Mucosa of descending colon (tissue), 3 donors: ENCODE measurements at regions not wholly inside any gene's neighbourhood (a gene's known extent, or its start where the extent isn't known, plus 50 kb on each side); places are given as distances from the start of the nearest gene placed in this dataset.

Source experiments
- ATAC-seq: fragments of 200-7000 bp; cut with Tn5 transposase; one replicate; pipeline ENCODE4 v1.9.1; 2020; ENCODE audit warnings: mild to moderate bottlenecking, moderate library complexity
- DNase-seq, 3 donors: peaks; one replicate each; pipeline ENCODE4 v3.0.0-alpha.2; 2020
- H3K36me3 ChIP-seq: fragments of 200-600 bp; one replicate; pipeline ENCODE4 v1.8.0; 2021; ENCODE audit warnings: low read depth, mild to moderate bottlenecking
- H3K4me1 ChIP-seq: fragments of 200-600 bp; one replicate; pipeline ENCODE4 v1.8.0; 2021; ENCODE audit warnings: low read depth, mild to moderate bottlenecking
- H3K4me3 ChIP-seq: fragments of 200-600 bp; one replicate; pipeline ENCODE4 v1.8.0; 2021; ENCODE audit warnings: mild to moderate bottlenecking
- H3K9me3 ChIP-seq: fragments of 200-600 bp; one replicate; pipeline ENCODE4 v1.8.0; 2021; ENCODE audit warnings: mild to moderate bottlenecking
- CTCF ChIP-seq: fragments of 200-600 bp; IDR thresholded peaks from one replicate; pipeline ENCODE4 v1.8.0; 2022; ENCODE audit warnings: antibody characterized with exemption, mild to moderate bottlenecking
- intact Hi-C, 2 donors: fragments of 100-400 bp; cut with DNase I in 1 of 2; cut with micrococcal nuclease in 1 of 2; formaldehyde crosslinking; loops; one replicate each; pipeline versions ENCODE4 v1.11.0 to v1.11.1; 2022; cut with DNase I, micrococcal nuclease
- donor health status: DM: no; HTN: no; CAD: no; lungs with moderate emphysema.
- donor health status: DM: no; HTN: no; CAD: no.
- donor health status: DM: no; HTN: yes; CAD: no.

GRCh38 chr5:31023105-31023504 is 170.4 kb upstream of the CDH6 start:
- H3K4me3 ChIP-seq = no peak overlapping the region
- H3K4me1 ChIP-seq = peaks cover 2% of the 10 kb centered on the region
- ATAC-seq (no peak), DNase-seq (no peak)
- H3K9me3 ChIP-seq = no peaks in the 10 kb centered on the region
- intact Hi-C loops = no loop called here
- no peak for TF ChIP-seq CTCF
- no peaks in the 10 kb centered on the region for H3K36me3 ChIP-seq

- H3K4me3 ChIP-seq = no peak overlapping the region
- H3K9me3 ChIP-seq = no peaks in the 10 kb centered on the region
- DNase-seq (no peak), ATAC-seq (no peak)
- intact Hi-C loops = no loop called here
- TF ChIP-seq CTCF = no peak
- no peaks in the 10 kb centered on the region for H3K36me3 ChIP-seq
- no peaks in the 10 kb centered on the region for H3K4me1 ChIP-seq
Measured at GRCh38 chr5:31021181-31021624, 172.3 kb upstream of the CDH6 start.

DNA sequence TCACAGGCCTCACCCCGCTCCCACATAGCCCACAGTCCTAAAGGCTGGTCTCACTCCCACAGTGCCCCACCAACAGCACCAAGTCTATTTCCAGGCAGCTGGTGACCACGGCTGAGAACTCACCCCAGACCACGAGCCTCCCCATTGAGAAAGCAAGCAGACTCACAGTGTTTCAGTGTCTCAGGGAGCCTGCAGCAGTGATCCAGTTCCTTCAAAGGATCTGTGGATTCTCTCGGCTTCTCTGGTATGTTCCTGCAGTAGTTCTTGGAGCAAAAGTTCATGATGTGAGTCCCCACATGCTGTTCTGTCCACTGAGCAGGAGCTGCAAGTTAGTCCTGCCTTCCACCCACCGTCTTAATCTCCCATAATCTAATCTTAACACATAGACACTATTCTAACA is 185.3 kb upstream of the CDH6 start:
- no peak for ATAC-seq
- no peaks in the 10 kb centered on the region for H3K36me3 ChIP-seq
- no peak overlapping the region for H3K4me3 ChIP-seq
- no peak for TF ChIP-seq CTCF
- no peak for DNase-seq
- intact Hi-C loops = no loop called here
- no peaks in the 10 kb centered on the region for H3K9me3 ChIP-seq
- H3K4me1 ChIP-seq = no peaks in the 10 kb centered on the region

- intact Hi-C loops = no loop called here
- no peak overlapping the region for H3K4me3 ChIP-seq
- no peaks in the 10 kb centered on the region for H3K36me3 ChIP-seq
- no peaks in the 10 kb centered on the region for H3K4me1 ChIP-seq
- ATAC-seq (no peak), DNase-seq (no peak)
- no peaks in the 10 kb centered on the region for H3K9me3 ChIP-seq
- TF ChIP-seq CTCF = no peak
Measured at GRCh38 chr5:31007672-31008071, 185.8 kb upstream of the CDH6 start.

DNA sequence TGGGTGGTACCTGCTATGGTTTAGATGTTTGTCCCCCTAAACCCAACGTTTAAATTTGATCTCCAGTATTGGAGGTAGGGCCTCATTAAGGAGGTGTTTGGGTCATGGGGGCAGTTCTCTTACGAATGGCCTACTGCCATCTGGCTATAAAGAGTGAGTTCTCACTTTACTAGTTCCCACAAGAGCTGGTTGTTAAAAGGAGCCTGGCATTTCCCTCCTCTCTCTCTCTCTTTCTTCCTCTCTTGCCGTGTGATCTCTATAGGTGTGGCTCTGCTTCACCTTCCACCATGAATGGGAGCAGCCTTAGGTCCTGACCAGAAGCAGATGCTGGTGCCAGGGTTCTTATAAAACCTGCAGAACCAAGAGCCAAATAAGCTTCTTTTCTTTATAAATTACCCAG is 193.2 kb upstream of the CDH6 start:
- no peak for TF ChIP-seq CTCF
- Histone ChIP-seq H3K9me3 (no peaks in the 10 kb centered on the region), H3K36me3 (no peaks in the 10 kb centered on the region), H3K4me1 (no peaks in the 10 kb centered on the region), H3K4me3 (no peak overlapping the region)
- no peak for DNase-seq
- intact Hi-C loops = no loop called here
- no peak for ATAC-seq

DNA sequence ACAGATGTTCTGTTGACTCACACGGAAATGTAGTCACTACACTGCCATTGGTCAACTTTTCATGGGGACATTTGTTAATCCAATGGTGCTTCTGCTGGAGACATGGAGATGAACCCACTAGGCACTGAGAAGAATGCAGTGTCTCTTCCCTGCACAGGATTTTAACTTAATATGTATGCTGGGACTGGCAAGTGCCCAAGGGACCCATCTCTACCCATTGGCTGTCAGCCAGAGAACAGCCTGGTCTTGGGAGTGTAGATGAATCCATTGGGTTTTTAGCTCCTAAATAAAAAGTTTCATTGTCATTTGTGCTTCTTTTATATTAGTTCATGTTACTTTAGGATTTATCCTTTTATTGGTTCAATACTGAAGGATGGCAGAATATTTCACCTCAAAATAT is 195.8 kb upstream of the CDH6 start:
- TF ChIP-seq CTCF = no peak
- no peaks in the 10 kb centered on the region for H3K9me3 ChIP-seq
- no peaks in the 10 kb centered on the region for H3K4me1 ChIP-seq
- DNase-seq (no peak), ATAC-seq (no peak)
- intact Hi-C loops = no loop called here
- H3K4me3 ChIP-seq = no peak overlapping the region
- no peaks in the 10 kb centered on the region for H3K36me3 ChIP-seq
